Transverse colon (tissue), 3 donors: ENCODE measurements at regions not wholly inside any gene's neighbourhood (a gene's known extent, or its start where the extent isn't known, plus 50 kb on each side); places are given as distances from the start of the nearest gene placed in this dataset.

Experiments used
- POLR2A ChIP-seq: fragments of 450-650 bp; IDR thresholded peaks from one replicate; pipeline ENCODE4 v1.6.1; 2016; ENCODE audit warnings: antibody characterized with exemption, mild to moderate bottlenecking, moderate library complexity
- POLR2AphosphoS5 ChIP-seq, 3 donors: sonication (generic); formaldehyde crosslinking; IDR thresholded peaks; one replicate each; pipeline ENCODE4 v1.6.1; 2016; ENCODE audit warnings: antibody characterized with exemption in 3 of 3

- TF ChIP-seq POLR2A (no peak), POLR2AphosphoS5 (IDR thresholded peaks at IDR 0.05) (no peak)
Observed at GRCh38 chr2:41241325-41242000, 789.6 kb upstream of the SLC8A1 start.
